ENCODE measurements at regions not wholly inside any gene's neighbourhood (a gene's known extent, or its start where the extent isn't known, plus 50 kb on each side); places are given as distances from the start of the nearest gene placed in this dataset.

- DNase-seq: no peak
Observed at GRCh38 chr12:89977405-89978085, 268.9 kb upstream of the ATP2B1 start.

GRCh38 chr12:89976866-89977265 is 268.2 kb upstream of the ATP2B1 start:
- no peak for DNase-seq

GRCh38 chr12:89975574-89975973 is 266.9 kb upstream of the ATP2B1 start:
- DNase-seq: no peak

- no peak for DNase-seq
Observed at GRCh38 chr12:89971880-89972279, 263.2 kb upstream of the ATP2B1 start.

- DNase-seq: no peak
Observed at GRCh38 chr12:89970722-89971121, 262.1 kb upstream of the ATP2B1 start.

GRCh38 chr12:89969093-89969492 is 260.5 kb upstream of the ATP2B1 start:
- no peak for DNase-seq

GRCh38 chr12:89968151-89968700 is 259.6 kb upstream of the ATP2B1 start:
- DNase-seq: no peak

GRCh38 chr12:89966495-89967240 is 258.0 kb upstream of the ATP2B1 start:
- DNase-seq: no peak

GRCh38 chr12:89965993-89966392 is 257.4 kb upstream of the ATP2B1 start:
- no peak for DNase-seq

GRCh38 chr12:89962648-89963047 is 254.0 kb upstream of the ATP2B1 start:
- DNase-seq: no peak

- no peak for DNase-seq
Observed at GRCh38 chr12:89960607-89961394, 252.2 kb upstream of the ATP2B1 start.

GRCh38 chr12:89960011-89960507 is 251.4 kb upstream of the ATP2B1 start:
- no peak for DNase-seq

GRCh38 chr12:89959179-89959578 is 250.5 kb upstream of the ATP2B1 start:
- DNase-seq: no peak

- DNase-seq: no peak
Observed at GRCh38 chr12:89954259-89954658, 245.6 kb upstream of the ATP2B1 start.

- DNase-seq: no peak
Observed at GRCh38 chr12:89951694-89952060, 243.0 kb upstream of the ATP2B1 start.

GRCh38 chr12:89951050-89951693 is 242.5 kb upstream of the ATP2B1 start:
- DNase-seq: no peak

GRCh38 chr12:89950421-89950820 is 241.8 kb upstream of the ATP2B1 start:
- no peak for DNase-seq

- peak; percentile 15 for DNase-seq
Observed at GRCh38 chr12:89949457-89950195, 241.0 kb upstream of the ATP2B1 start.

- DNase-seq: no peak
Observed at GRCh38 chr12:89948271-89949175, 239.9 kb upstream of the ATP2B1 start.

- no peak for DNase-seq
Observed at GRCh38 chr12:89947437-89948270, 239.0 kb upstream of the ATP2B1 start.
